Vagina (tissue), 2 donors: ENCODE measurements at regions not wholly inside any gene's neighbourhood (a gene's known extent, or its start where the extent isn't known, plus 50 kb on each side); places are given as distances from the start of the nearest gene placed in this dataset.

ENCODE experiments used
- DNase-seq, 2 donors: peaks; one replicate each; pipeline ENCODE4 v3.0.0-alpha.2; 2017; ENCODE audit errors: extremely low spot score in 2 of 2
- H3K27ac ChIP-seq: fragments of 200-600 bp; sonication (generic); one replicate; pipeline ENCODE4 v1.5.1; 2019
- H3K27me3 ChIP-seq: fragments of 200-600 bp; sonication (generic); one replicate; pipeline ENCODE4 v1.5.1; 2019
- H3K36me3 ChIP-seq, 2 donors: fragments of 200-600 bp; sonication (generic); one replicate each; pipeline ENCODE4 v1.5.1; 2017 to 2019
- H3K4me1 ChIP-seq: fragments of 200-600 bp; sonication (generic); one replicate; pipeline ENCODE4 v1.5.1; 2019
- H3K4me3 ChIP-seq, 2 donors: fragments of 200-600 bp; sonication (generic); 1 replicate in 1 of 2; 2 replicates in 1 of 2; pipeline ENCODE4 v1.5.1; 2016 to 2019
- H3K9me3 ChIP-seq: fragments of 200-600 bp; sonication (generic); one replicate; pipeline ENCODE4 v1.5.1; 2019
- CTCF ChIP-seq, 3 experiments: fragments of 450-650 bp in 2 of 3; fragments of 200-600 bp in 1 of 3; sonication (generic) in 1 of 3; IDR thresholded peaks; one replicate each; pipeline ENCODE4 v1.5.1; 2017 to 2019; ENCODE audit warnings: antibody characterized with exemption in 3 of 3, mild to moderate bottlenecking in 2 of 3, moderate library complexity in 2 of 3
- POLR2A ChIP-seq, 2 donors: fragments of 450-650 bp; IDR thresholded peaks; one replicate each; pipeline ENCODE4 v1.6.1; 2017; ENCODE audit warnings: antibody characterized with exemption in 2 of 2, mild to moderate bottlenecking in 2 of 2, moderate library complexity in 2 of 2
- POLR2AphosphoS5 ChIP-seq, 2 donors: sonication (generic); formaldehyde crosslinking; IDR thresholded peaks; one replicate each; pipeline ENCODE4 v1.9.0; 2017; ENCODE audit warnings: antibody characterized with exemption in 2 of 2, mild to moderate bottlenecking in 2 of 2, low read depth in 1 of 2; ENCODE audit not compliant: insufficient read depth in 1 of 2
- intact Hi-C: fragments of 100-400 bp; cut with DNase I; formaldehyde crosslinking; loops from one replicate; pipeline ENCODE4 v1.15.1; 2023

DNA sequence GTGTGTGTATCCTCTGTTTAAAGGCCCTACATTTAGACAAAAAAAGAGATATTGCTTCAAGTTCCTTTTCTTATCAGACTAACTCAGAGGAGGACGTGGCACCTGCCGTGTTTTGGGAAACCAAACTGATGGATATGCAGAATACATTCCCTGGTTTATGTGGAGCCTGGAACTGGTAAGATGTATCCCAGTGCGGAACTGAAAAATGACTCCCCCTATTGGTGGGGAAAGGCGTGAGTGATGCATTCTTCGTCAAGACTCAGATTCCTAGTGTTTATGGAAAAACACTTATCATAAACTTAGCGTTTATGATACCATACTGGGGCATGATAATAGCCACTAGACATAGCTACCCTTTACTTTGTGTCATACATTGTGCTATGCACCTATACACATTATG lies 154.2 kb downstream of the ZNF326 start:
- TF ChIP-seq POLR2AphosphoS5 (IDR thresholded peaks at IDR 0.05; ENCODE audit: insufficient read depth in 1 of 2, low read depth in 1 of 2) = no peak
- TF ChIP-seq CTCF (IDR thresholded peaks at IDR 0.05) = no peak
- no peak for TF ChIP-seq POLR2A (IDR thresholded peaks at IDR 0.05)
- Histone ChIP-seq H3K36me3 (no peaks in the 10 kb centered on the region), H3K4me3 (no peak overlapping the region), H3K27me3 (no peaks in the 10 kb centered on the region), H3K4me1 (no peaks in the 10 kb centered on the region), H3K9me3 (no peaks in the 10 kb centered on the region), H3K27ac (no peak overlapping the region)
- no peak for DNase-seq
- intact Hi-C loops = no loop called here

DNA sequence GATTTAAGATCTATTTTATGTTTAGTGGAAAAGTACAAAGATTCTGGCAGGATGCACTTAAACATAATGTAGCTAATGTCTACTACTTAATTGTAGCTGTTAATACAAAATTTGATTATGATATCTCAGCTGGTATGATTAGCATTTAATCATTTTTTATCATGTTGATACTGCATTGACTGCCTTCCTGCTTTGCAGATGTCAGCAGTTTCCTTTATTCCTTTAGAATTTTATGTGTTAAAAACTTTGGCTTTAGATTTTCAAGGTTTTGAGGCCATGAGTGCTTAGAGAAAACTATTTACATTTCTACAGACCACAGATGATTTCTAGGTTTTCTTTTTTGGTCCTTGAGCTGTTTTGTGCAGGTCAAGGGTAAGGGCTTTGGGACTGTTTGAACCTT lies 152.2 kb downstream of the ZNF326 start:
- intact Hi-C loops = no loop called here
- no peak overlapping the region for H3K27ac ChIP-seq
- TF ChIP-seq CTCF (IDR thresholded peaks at IDR 0.05) = no peak
- TF ChIP-seq POLR2A (IDR thresholded peaks at IDR 0.05) = no peak
- no peak for TF ChIP-seq POLR2AphosphoS5 (IDR thresholded peaks at IDR 0.05; ENCODE audit: insufficient read depth in 1 of 2, low read depth in 1 of 2)
- H3K9me3 ChIP-seq = no peaks in the 10 kb centered on the region
- no peak for DNase-seq
- H3K4me1 ChIP-seq = no peaks in the 10 kb centered on the region
- no peaks in the 10 kb centered on the region for H3K36me3 ChIP-seq
- H3K27me3 ChIP-seq = no peaks in the 10 kb centered on the region
- H3K4me3 ChIP-seq = no peak overlapping the region

- DNase-seq = no peak
- no peaks in the 10 kb centered on the region for H3K4me1 ChIP-seq
- no peaks in the 10 kb centered on the region for H3K27me3 ChIP-seq
- H3K9me3 ChIP-seq = no peaks in the 10 kb centered on the region
- H3K4me3 ChIP-seq = no peak overlapping the region
- TF ChIP-seq CTCF (IDR thresholded peaks at IDR 0.05) = no peak
- no peak for TF ChIP-seq POLR2A (IDR thresholded peaks at IDR 0.05)
- TF ChIP-seq POLR2AphosphoS5 (IDR thresholded peaks at IDR 0.05; ENCODE audit: insufficient read depth in 1 of 2, low read depth in 1 of 2) = no peak
- intact Hi-C loops = no loop called here
- no peaks in the 10 kb centered on the region for H3K36me3 ChIP-seq
- no peak overlapping the region for H3K27ac ChIP-seq
Measured at GRCh38 chr1:90144820-90145219, 149.9 kb downstream of the ZNF326 start.

DNA sequence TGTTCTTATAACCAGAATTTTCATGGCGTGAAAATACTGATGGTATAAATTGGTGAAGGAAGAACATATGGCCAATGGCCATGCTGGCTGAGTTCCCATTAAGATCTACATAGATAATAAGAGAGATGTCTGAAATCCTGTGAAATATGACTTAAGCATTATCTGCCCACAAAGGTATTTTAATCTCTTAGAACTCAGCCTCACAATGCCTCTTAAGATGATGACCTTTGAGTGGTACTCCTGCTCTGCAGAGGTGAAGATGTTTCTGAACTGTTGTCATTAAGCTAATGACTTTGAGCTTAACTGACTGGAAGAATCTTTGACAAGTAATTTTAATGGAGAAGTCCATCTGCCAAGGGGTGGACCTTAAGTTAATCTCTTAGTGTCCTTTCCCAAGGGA lies 148.7 kb downstream of the ZNF326 start:
- no peaks in the 10 kb centered on the region for H3K9me3 ChIP-seq
- no peaks in the 10 kb centered on the region for H3K36me3 ChIP-seq
- intact Hi-C loops = no loop called here
- no peak overlapping the region for H3K4me3 ChIP-seq
- H3K27ac ChIP-seq = no peak overlapping the region
- no peak for TF ChIP-seq POLR2A (IDR thresholded peaks at IDR 0.05)
- no peak for TF ChIP-seq CTCF (IDR thresholded peaks at IDR 0.05)
- TF ChIP-seq POLR2AphosphoS5 (IDR thresholded peaks at IDR 0.05; ENCODE audit: insufficient read depth in 1 of 2, low read depth in 1 of 2) = no peak
- no peaks in the 10 kb centered on the region for H3K27me3 ChIP-seq
- H3K4me1 ChIP-seq = no peaks in the 10 kb centered on the region
- DNase-seq = no peak

GRCh38 chr1:90142697-90143096 lies 147.8 kb downstream of the ZNF326 start:
- Histone ChIP-seq H3K4me1 (no peaks in the 10 kb centered on the region), H3K9me3 (no peaks in the 10 kb centered on the region), H3K4me3 (no peak overlapping the region), H3K27me3 (no peaks in the 10 kb centered on the region), H3K36me3 (no peaks in the 10 kb centered on the region), H3K27ac (no peak overlapping the region)
- TF ChIP-seq CTCF (IDR thresholded peaks at IDR 0.05) = no peak
- TF ChIP-seq POLR2AphosphoS5 (IDR thresholded peaks at IDR 0.05; ENCODE audit: insufficient read depth in 1 of 2, low read depth in 1 of 2) = no peak
- no peak for TF ChIP-seq POLR2A (IDR thresholded peaks at IDR 0.05)
- no peak for DNase-seq
- intact Hi-C loops = no loop called here
